Esophagus muscularis mucosa (tissue), 3 donors: ENCODE measurements at regions not wholly inside any gene's neighbourhood (a gene's known extent, or its start where the extent isn't known, plus 50 kb on each side); places are given as distances from the start of the nearest gene placed in this dataset.

Experiments used
- POLR2A ChIP-seq: fragments of 450-650 bp; IDR thresholded peaks from one replicate; pipeline ENCODE4 v1.6.1; 2017; ENCODE audit warnings: antibody characterized with exemption, moderate library complexity, mild to moderate bottlenecking, low read depth
- POLR2AphosphoS5 ChIP-seq, 2 donors: sonication (generic); formaldehyde crosslinking; IDR thresholded peaks; one replicate each; pipeline ENCODE4 v1.6.1; 2017; ENCODE audit warnings: antibody characterized with exemption in 2 of 2
- TF ChIP-seq, protein P1 (sequence below), 3 experiments: fragments of 200-600 bp in 2 of 3; fragments of 450-650 bp in 1 of 3; sonication (generic) in 2 of 3; IDR thresholded peaks; one replicate each; pipeline ENCODE4 v1.5.1; 2017 to 2019; ENCODE audit warnings: antibody characterized with exemption in 3 of 3, mild to moderate bottlenecking in 2 of 3, moderate library complexity in 1 of 3

DNA sequence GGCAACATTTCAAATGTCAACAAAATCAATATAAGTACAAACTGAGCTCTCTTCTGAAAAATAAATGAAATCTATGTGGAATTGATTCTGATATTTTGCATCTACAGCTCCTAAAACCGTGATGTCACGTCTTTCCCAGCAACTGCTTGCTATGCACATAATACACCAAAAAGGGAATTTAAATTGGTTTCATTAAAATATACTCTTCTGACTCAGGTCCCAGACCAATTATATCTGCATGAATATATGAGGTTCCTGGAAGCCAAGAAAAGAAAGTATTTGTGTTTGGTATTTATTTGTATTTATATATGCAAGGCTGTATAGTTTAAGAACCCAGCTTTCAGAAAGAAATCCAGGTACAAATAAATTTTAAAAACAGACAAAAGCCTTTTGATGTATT is 1282.5 kb downstream of the SUCLG1 start:
- TF ChIP-seq, protein P1, sequence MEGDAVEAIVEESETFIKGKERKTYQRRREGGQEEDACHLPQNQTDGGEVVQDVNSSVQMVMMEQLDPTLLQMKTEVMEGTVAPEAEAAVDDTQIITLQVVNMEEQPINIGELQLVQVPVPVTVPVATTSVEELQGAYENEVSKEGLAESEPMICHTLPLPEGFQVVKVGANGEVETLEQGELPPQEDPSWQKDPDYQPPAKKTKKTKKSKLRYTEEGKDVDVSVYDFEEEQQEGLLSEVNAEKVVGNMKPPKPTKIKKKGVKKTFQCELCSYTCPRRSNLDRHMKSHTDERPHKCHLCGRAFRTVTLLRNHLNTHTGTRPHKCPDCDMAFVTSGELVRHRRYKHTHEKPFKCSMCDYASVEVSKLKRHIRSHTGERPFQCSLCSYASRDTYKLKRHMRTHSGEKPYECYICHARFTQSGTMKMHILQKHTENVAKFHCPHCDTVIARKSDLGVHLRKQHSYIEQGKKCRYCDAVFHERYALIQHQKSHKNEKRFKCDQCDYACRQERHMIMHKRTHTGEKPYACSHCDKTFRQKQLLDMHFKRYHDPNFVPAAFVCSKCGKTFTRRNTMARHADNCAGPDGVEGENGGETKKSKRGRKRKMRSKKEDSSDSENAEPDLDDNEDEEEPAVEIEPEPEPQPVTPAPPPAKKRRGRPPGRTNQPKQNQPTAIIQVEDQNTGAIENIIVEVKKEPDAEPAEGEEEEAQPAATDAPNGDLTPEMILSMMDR (IDR thresholded peaks at IDR 0.05): no peak
- TF ChIP-seq POLR2A (no peak), POLR2AphosphoS5 (IDR thresholded peaks at IDR 0.05) (no peak)
